ENCODE measurements at regions not wholly inside any gene's neighbourhood (a gene's known extent, or its start where the extent isn't known, plus 50 kb on each side); places are given as distances from the start of the nearest gene placed in this dataset.

DNA sequence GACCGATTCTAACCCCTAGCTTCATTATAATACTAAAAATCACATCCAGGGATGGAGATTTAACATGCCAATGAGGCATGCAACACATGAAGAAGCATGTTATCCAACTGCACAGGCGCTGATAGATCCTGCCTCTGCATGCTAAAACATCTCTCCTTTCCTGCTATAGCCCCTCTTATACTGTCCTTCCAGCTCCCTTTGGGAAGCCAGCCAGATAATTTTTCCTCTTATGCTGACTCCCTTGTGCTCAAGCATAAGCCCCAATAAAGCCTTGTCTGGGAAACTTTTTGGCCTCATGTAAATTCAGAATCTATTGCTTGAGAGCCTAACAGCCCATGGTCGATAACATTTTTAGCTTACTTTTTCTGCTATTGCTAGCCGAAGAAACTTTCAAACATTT lies 404.3 kb downstream of the EPM2A start:
- intact Hi-C loops (cut with DNase I), result no loop called here
- TF ChIP-seq, protein P1, sequence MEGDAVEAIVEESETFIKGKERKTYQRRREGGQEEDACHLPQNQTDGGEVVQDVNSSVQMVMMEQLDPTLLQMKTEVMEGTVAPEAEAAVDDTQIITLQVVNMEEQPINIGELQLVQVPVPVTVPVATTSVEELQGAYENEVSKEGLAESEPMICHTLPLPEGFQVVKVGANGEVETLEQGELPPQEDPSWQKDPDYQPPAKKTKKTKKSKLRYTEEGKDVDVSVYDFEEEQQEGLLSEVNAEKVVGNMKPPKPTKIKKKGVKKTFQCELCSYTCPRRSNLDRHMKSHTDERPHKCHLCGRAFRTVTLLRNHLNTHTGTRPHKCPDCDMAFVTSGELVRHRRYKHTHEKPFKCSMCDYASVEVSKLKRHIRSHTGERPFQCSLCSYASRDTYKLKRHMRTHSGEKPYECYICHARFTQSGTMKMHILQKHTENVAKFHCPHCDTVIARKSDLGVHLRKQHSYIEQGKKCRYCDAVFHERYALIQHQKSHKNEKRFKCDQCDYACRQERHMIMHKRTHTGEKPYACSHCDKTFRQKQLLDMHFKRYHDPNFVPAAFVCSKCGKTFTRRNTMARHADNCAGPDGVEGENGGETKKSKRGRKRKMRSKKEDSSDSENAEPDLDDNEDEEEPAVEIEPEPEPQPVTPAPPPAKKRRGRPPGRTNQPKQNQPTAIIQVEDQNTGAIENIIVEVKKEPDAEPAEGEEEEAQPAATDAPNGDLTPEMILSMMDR (IDR thresholded peaks at IDR 0.05), result no peak
- Histone ChIP-seq H3K4me1 (peaks cover 0 to 2% of the 10 kb centered on the region in 2 donors), H3K27ac (no peak overlapping the region), H3K36me3 (no peaks in the 10 kb centered on the region), H3K9me3 (no peaks in the 10 kb centered on the region), H3K4me3 (no peak overlapping the region), H3K27me3 (no peaks in the 10 kb centered on the region)
- no peak for DNase-seq (ENCODE audit: low spot score in 2 of 2)

DNA sequence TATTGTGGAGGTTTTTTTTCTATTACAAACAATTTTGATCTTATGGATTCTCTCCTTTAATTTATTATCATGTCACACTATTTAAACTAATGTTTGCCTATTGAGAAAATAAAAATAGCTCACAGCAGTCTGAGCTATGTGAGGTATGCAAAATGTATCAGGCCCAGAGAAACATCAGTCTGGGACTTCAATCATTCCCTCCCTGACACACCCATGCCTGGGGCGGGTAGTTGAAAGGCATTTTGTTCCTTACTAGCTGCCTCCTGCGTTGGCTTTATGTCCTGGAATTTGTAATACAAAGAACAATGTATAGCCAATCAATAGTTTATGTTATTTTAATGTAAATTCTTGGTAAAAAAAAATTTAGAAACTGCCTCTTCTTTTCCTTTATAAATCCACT lies 403.3 kb downstream of the EPM2A start:
- Histone ChIP-seq H3K4me3 (no peak overlapping the region), H3K4me1 (peaks cover 0 to 2% of the 10 kb centered on the region in 2 donors), H3K9me3 (no peaks in the 10 kb centered on the region), H3K27ac (no peak overlapping the region), H3K27me3 (no peaks in the 10 kb centered on the region), H3K36me3 (no peaks in the 10 kb centered on the region)
- no peak for DNase-seq (ENCODE audit: low spot score in 2 of 2)
- TF ChIP-seq, protein P1 (IDR thresholded peaks at IDR 0.05), result no peak
- intact Hi-C loops (cut with DNase I), result no loop called here

DNA sequence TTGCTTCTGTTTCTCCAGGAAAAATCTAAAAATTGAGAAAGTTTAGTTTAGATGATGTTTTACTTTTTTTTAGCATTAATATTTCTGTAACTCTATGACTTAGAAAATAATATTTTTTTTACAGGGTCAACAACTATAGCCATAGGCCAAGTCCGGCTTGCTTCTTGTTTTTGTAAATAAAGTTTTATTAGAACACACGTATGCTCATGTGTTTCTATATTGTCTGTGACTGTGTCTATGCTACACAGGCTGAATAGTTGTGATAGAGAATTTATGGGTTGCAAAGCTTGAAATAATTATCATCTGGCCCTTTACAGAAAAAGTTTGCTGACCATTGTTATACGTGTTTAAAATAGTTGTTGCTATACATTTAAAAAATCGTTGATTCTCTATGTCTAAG lies 399.2 kb downstream of the EPM2A start:
- no peaks in the 10 kb centered on the region for H3K27me3 ChIP-seq
- no peak overlapping the region for H3K4me3 ChIP-seq
- TF ChIP-seq, protein P1 (IDR thresholded peaks at IDR 0.05), result no peak
- no peaks in the 10 kb centered on the region for H3K36me3 ChIP-seq
- intact Hi-C loops (cut with DNase I), result no loop called here
- no peaks in the 10 kb centered on the region for H3K4me1 ChIP-seq
- no peaks in the 10 kb centered on the region for H3K9me3 ChIP-seq
- H3K27ac ChIP-seq, result no peak overlapping the region
- no peak for DNase-seq (ENCODE audit: low spot score in 2 of 2)

DNA sequence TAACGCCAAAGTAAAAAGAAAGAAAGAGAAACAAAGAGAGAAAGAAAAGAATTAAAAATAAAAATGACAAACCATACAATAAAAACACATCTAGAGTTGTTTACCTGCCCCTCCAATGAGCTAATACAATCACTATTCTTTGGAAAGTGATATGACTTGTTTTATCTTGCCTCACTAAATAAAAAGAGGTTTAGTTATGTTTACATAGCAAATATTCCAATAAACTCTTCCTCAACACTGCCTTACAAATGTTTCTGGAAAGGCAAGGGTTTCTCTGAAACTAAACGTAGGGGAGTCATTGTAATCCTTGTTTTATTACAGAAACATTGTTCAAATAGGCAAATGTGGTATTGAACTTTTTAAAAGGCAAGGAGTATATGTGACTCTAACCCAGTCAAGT lies 396.2 kb downstream of the EPM2A start:
- TF ChIP-seq, protein P1 (IDR thresholded peaks at IDR 0.05), result no peak

DNA sequence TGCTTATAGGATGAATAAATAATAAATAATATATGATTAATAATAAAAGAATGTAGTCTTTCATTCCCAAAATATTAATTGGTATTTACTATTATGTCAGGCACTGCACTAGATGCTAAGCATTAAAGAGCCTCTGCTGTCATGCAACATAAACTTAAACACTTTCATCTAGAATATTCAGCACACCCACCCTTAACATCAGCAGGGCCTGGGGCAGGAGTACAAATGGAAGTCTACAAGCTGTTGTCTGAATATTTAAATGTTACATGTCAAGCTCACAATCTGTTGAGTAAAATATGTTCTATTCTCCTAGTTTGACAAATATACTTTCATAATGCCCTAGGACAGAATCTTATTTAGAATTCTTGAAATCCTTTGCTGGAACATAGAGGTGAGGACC lies 395.1 kb downstream of the EPM2A start:
- Histone ChIP-seq H3K27me3 (no peaks in the 10 kb centered on the region), H3K4me1 (no peaks in the 10 kb centered on the region), H3K9me3 (no peaks in the 10 kb centered on the region), H3K27ac (no peak overlapping the region), H3K36me3 (no peaks in the 10 kb centered on the region), H3K4me3 (no peak overlapping the region)
- TF ChIP-seq, protein P1 (IDR thresholded peaks at IDR 0.05), result no peak
- no peak for DNase-seq (ENCODE audit: low spot score in 2 of 2)
- intact Hi-C loops (cut with DNase I), result no loop called here

More for the DNA sequence above, 396.2 kb downstream of the EPM2A start:
- no peak for DNase-seq (ENCODE audit: low spot score in 2 of 2)
- no peaks in the 10 kb centered on the region for H3K27me3 ChIP-seq
- H3K27ac ChIP-seq, result no peak overlapping the region
- no peak overlapping the region for H3K4me3 ChIP-seq
- no peaks in the 10 kb centered on the region for H3K9me3 ChIP-seq
- intact Hi-C loops (cut with DNase I), result no loop called here
- H3K4me1 ChIP-seq, result no peaks in the 10 kb centered on the region
- H3K36me3 ChIP-seq, result no peaks in the 10 kb centered on the region

DNA sequence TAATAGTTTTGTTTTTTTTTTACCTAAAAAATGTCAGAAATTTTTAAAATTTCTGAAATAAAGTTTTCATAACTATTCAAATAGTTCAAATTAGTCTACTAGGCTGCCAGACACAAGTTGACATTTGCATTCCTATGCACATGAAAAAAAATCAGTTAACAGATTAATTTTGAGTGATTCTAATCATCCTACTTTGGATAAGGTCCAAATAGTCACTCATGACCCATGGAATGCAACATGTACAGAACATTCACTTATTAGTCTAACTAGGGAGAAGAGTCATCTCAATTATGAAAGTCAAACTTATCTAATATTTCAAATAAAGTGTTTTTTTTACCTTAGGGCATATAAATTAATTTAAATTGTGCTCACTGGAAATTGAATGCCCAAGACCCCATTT lies 390.2 kb downstream of the EPM2A start:
- H3K27ac ChIP-seq, result no peak overlapping the region
- no peak for DNase-seq (ENCODE audit: low spot score in 2 of 2)
- H3K36me3 ChIP-seq, result no peaks in the 10 kb centered on the region
- no peaks in the 10 kb centered on the region for H3K9me3 ChIP-seq
- H3K27me3 ChIP-seq, result no peaks in the 10 kb centered on the region
- H3K4me3 ChIP-seq, result no peak overlapping the region
- no peaks in the 10 kb centered on the region for H3K4me1 ChIP-seq
- TF ChIP-seq, protein P1 (IDR thresholded peaks at IDR 0.05), result no peak
- intact Hi-C loops (cut with DNase I), result no loop called here

Measured in ascending aorta (tissue), 2 donors.